Left hindlimb (tissue), 1 donor: ENCODE measurements at regions not wholly inside any gene's neighbourhood (a gene's known extent, or its start where the extent isn't known, plus 50 kb on each side); places are given as distances from the start of the nearest gene placed in this dataset.
"Not testable (repeated sequence)": the region's sequence is repeated elsewhere in the genome, so short reads cannot be mapped to it uniquely, and the experiment has no call there.

Experiments
- DNase-seq: peaks from one replicate; pipeline ENCODE4 v3.0.0-alpha.2; 2018

- no peak for DNase-seq
Observed at GRCh38 chr18:28288784-28289183, 111.9 kb upstream of the CDH2 start.

DNA sequence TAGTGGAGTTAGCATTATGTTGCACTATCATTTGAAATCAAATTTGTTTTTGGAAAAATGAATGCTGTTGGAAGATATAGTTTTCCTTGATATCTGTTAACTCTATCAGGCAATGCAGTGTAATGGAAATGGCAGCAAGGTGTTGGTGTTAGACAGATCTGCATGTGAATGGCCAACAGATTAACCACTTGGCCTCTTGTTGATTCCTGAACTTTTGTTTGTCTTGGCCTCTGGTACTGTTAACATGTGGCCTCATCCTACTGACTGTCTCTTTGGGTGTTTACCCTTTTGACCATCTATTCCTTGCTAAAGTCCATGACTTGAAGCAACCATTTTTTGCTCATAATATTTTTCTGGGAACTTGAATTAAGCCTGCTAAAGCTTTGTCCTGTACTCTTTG lies 110.2 kb upstream of the CDH2 start:
- no peak for DNase-seq

DNA sequence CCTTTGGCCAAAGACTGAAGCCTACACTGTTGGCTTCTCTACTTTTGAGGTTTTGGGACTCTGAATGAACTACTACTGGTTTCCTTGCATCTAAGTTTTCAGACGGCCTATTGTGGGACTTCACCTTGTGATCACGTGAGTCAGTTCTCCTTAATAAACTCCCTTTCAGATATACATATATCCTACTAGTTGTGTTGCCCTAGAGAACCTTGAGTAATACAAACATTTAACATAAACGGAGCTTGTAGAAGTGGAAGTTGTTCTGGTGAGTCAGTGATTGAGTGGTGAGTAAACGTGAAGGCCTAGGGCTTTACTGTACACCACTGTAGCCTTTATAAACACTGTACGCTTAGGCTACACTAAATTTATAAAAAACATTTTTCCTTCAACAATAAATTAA lies 107.2 kb upstream of the CDH2 start:
- DNase-seq, result no peak

DNA sequence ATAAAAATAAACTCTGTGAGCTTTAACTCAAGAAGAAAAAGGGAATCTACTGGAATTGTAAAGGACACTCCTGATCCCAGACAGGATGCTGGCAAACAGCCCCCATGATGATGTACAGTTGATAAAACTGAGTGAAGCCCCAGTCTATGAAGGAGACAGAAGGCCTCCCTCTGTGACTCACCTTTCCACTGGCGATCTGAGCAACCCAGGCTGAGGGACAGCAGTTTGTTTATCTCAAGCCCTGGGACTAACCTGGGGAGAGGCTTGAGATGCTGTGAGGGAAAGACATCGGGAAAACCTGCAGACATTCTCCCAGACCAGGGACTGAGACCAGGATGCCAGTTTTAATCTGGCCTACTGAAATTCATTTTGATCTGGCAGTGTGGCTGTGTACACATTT lies 104.5 kb upstream of the CDH2 start:
- DNase-seq, result no peak

- no peak for DNase-seq
Observed at GRCh38 chr18:28269750-28270149, 92.8 kb upstream of the CDH2 start.

GRCh38 chr18:28267878-28268625 lies 91.1 kb upstream of the CDH2 start:
- no peak for DNase-seq

- no peak for DNase-seq
Observed at GRCh38 chr18:28267276-28267675, 90.3 kb upstream of the CDH2 start.

GRCh38 chr18:28256166-28256565 lies 79.2 kb upstream of the CDH2 start:
- DNase-seq, result no peak

- no peak for DNase-seq
Observed at GRCh38 chr18:28248653-28249052, 71.7 kb upstream of the CDH2 start.

GRCh38 chr18:28240626-28241025 lies 63.7 kb upstream of the CDH2 start:
- DNase-seq, result not testable (repeated sequence)

GRCh38 chr18:28236487-28236886 lies 59.6 kb upstream of the CDH2 start:
- no peak for DNase-seq
